ENCODE measurements at regions not wholly inside any gene's neighbourhood (a gene's known extent, or its start where the extent isn't known, plus 50 kb on each side); places are given as distances from the start of the nearest gene placed in this dataset.

- peak in 2 of 11 donors; percentile 5 to 8 for DNase-seq (ENCODE audit: extremely low read depth in 1 of 11, low read depth in 9 of 11, low spot score in 4 of 11)
Measured at GRCh38 chr6:104527761-104528415, 331.8 kb downstream of the HACE1 start.

- no peak for DNase-seq (ENCODE audit: extremely low read depth in 1 of 11, low read depth in 9 of 11, low spot score in 4 of 11)
Measured at GRCh38 chr6:104527311-104527710, 332.4 kb downstream of the HACE1 start.

- DNase-seq (ENCODE audit: extremely low read depth in 1 of 11, low read depth in 9 of 11, low spot score in 4 of 11): no peak
Measured at GRCh38 chr6:104526376-104526775, 333.3 kb downstream of the HACE1 start.

GRCh38 chr6:104525677-104526322, 333.9 kb downstream of the HACE1 start:
- peak; percentile 17 to 73 (median 58) for DNase-seq (ENCODE audit: extremely low read depth in 1 of 11, low read depth in 9 of 11, low spot score in 4 of 11)

GRCh38 chr6:104522533-104522932, 337.2 kb downstream of the HACE1 start:
- no peak for DNase-seq (ENCODE audit: extremely low read depth in 1 of 11, low read depth in 9 of 11, low spot score in 4 of 11)

- DNase-seq (ENCODE audit: extremely low read depth in 1 of 11, low read depth in 9 of 11, low spot score in 4 of 11): no peak
Measured at GRCh38 chr6:104521176-104521575, 338.5 kb downstream of the HACE1 start.

GRCh38 chr6:104519566-104519965, 340.2 kb downstream of the HACE1 start:
- no peak for DNase-seq (ENCODE audit: extremely low read depth in 1 of 11, low read depth in 9 of 11, low spot score in 4 of 11)

GRCh38 chr6:104509355-104509754, 350.4 kb downstream of the HACE1 start:
- no peak for DNase-seq (ENCODE audit: extremely low read depth in 1 of 11, low read depth in 9 of 11, low spot score in 4 of 11)

GRCh38 chr6:104506429-104506828, 353.3 kb downstream of the HACE1 start:
- no peak for DNase-seq (ENCODE audit: extremely low read depth in 1 of 11, low read depth in 9 of 11, low spot score in 4 of 11)

GRCh38 chr6:104505838-104506237, 353.9 kb downstream of the HACE1 start:
- DNase-seq (ENCODE audit: extremely low read depth in 1 of 11, low read depth in 9 of 11, low spot score in 4 of 11): peak in 7 of 11 donors; percentile 20 to 55 (median 38)

GRCh38 chr6:104500265-104500664, 359.5 kb downstream of the HACE1 start:
- DNase-seq (ENCODE audit: extremely low read depth in 1 of 11, low read depth in 9 of 11, low spot score in 4 of 11): no peak

- DNase-seq (ENCODE audit: extremely low read depth in 1 of 11, low read depth in 9 of 11, low spot score in 4 of 11): no peak
Measured at GRCh38 chr6:104486035-104486434, 373.7 kb downstream of the HACE1 start.

GRCh38 chr6:104484626-104485025, 375.1 kb downstream of the HACE1 start:
- DNase-seq (ENCODE audit: extremely low read depth in 1 of 11, low read depth in 9 of 11, low spot score in 4 of 11): no peak

- no peak for DNase-seq (ENCODE audit: extremely low read depth in 1 of 11, low read depth in 9 of 11, low spot score in 4 of 11)
Measured at GRCh38 chr6:104484191-104484590, 375.5 kb downstream of the HACE1 start.

- peak in 2 of 11 donors; percentile 7 to 9 for DNase-seq (ENCODE audit: extremely low read depth in 1 of 11, low read depth in 9 of 11, low spot score in 4 of 11)
Measured at GRCh38 chr6:104483225-104483834, 376.4 kb downstream of the HACE1 start.

GRCh38 chr6:104477569-104477968, 382.1 kb downstream of the HACE1 start:
- no peak for DNase-seq (ENCODE audit: extremely low read depth in 1 of 11, low read depth in 9 of 11, low spot score in 4 of 11)

- DNase-seq (ENCODE audit: extremely low read depth in 1 of 11, low read depth in 9 of 11, low spot score in 4 of 11): no peak
Measured at GRCh38 chr6:104473021-104473429, 386.7 kb downstream of the HACE1 start.

GRCh38 chr6:104472021-104472901, 387.5 kb downstream of the HACE1 start:
- DNase-seq (ENCODE audit: extremely low read depth in 1 of 11, low read depth in 9 of 11, low spot score in 4 of 11): no peak

- DNase-seq (ENCODE audit: extremely low read depth in 1 of 11, low read depth in 9 of 11, low spot score in 4 of 11): no peak
Measured at GRCh38 chr6:104466306-104466705, 393.4 kb downstream of the HACE1 start.
